HEK293 (cell line): ENCODE measurements at regions not wholly inside any gene's neighbourhood (a gene's known extent, or its start where the extent isn't known, plus 50 kb on each side); places are given as distances from the start of the nearest gene placed in this dataset.

ENCODE experiments used
- CTCF ChIA-PET: fragments of 350-600 bp; formaldehyde crosslinking; extraction: SDS; loops from one replicate; lab custom pipeline; 2021; ENCODE audit warnings: antibody characterized with exemption; lab: Yijun Ruan, JAX
- POLR2A ChIA-PET: fragments of 300-600 bp; formaldehyde crosslinking; extraction: SDS; loops from one replicate; lab custom pipeline; 2020; ENCODE audit warnings: antibody characterized with exemption, inconsistent platforms; lab: Yijun Ruan, JAX
- H3K27ac ChIP-seq: fragments of 200-500 bp; sonication (Bioruptor generic); 2 replicates; pipeline ENCODE4 v1.5.1; 2014; ENCODE audit warnings: low read depth, low read length, control low read depth, inconsistent platforms; ENCODE audit errors: extremely low read depth
- H3K36me3 ChIP-seq, 2 experiments: fragments of 200-500 bp in 1 of 2; sonication (Bioruptor generic) in 1 of 2; 1 replicate in 1 of 2; 2 replicates in 1 of 2; pipeline ENCODE4 v1.5.1; 2014 to 2017; ENCODE audit warnings: inconsistent platforms in 2 of 2, low read length in 2 of 2; ENCODE audit not compliant: control insufficient read depth in 2 of 2, insufficient read depth in 1 of 2
- H3K4me1 ChIP-seq: fragments of 200-500 bp; sonication (Bioruptor generic); 2 replicates; pipeline ENCODE4 v1.5.1; 2014; ENCODE audit warnings: mild to moderate bottlenecking, low read length, inconsistent platforms; ENCODE audit not compliant: control insufficient read depth, insufficient read depth
- H3K4me3 ChIP-seq: 2 replicates; pipeline ENCODE4 v1.5.1; 2011; ENCODE audit warnings: low read depth, mild to moderate bottlenecking, control low read depth, low read length, moderate library complexity
- H3K9me3 ChIP-seq: fragments of 200-500 bp; sonication (Bioruptor generic); 2 replicates; pipeline ENCODE4 v1.5.1; 2014; ENCODE audit warnings: low read depth, low read length, inconsistent platforms; ENCODE audit not compliant: control insufficient read depth, insufficient read depth
- WT1 ChIP-seq: fragments of 450-650 bp; formaldehyde crosslinking; IDR thresholded peaks from 2 replicates; pipeline ENCODE4 v1.5.1; 2016; ENCODE audit warnings: missing biosample characterization, missing genetic modification characterization
- ZNF146 ChIP-seq: fragments of 450-650 bp; formaldehyde crosslinking; IDR thresholded peaks from 2 replicates; pipeline ENCODE4 v1.5.1; 2016; ENCODE audit warnings: missing biosample characterization, missing genetic modification characterization

DNA sequence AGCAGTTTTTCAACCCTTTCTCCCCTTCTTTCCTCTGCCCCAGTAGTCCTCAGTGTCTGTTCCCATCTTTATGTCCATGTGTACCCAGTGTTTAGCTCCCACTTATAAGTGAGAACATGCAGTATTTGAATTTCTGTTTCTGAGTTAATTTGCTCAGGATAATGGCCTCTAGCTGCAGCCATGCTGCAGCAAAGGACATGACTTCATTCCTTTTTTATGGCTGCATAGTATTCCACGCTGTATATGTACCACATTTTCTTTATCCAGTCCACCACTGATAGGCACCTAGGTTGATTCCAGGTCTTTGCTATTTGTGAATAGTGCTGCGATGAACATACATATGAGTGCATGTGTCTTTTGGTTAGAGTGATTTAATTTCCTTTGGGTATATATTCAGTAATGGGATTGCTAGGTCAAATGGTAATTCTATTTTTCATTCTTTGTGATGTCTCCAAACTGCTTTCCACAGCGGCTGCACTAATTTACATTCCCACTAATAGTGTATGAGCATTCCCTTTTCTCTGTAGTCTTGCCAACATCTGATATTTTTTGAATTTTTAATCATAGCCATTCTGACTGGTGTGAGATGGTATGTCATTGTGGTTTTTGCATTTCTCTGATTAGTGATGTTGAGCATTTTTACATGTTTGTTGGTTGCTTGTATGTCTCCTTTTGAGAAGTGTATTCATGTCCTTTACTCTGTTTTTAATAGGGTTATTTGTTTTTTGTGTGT lies 54.6 kb upstream of the ANK2 start:
- Histone ChIP-seq H3K27ac (no peak overlapping the region), H3K4me3 (no peak overlapping the region), H3K4me1 (no peaks in the 10 kb centered on the region), H3K36me3 (no peaks in the 10 kb centered on the region), H3K9me3 (no peaks in the 10 kb centered on the region)
- POLR2A ChIA-PET, result no interaction called here
- CTCF ChIA-PET, result interaction anchor here (0.7 kb wide), 1 partner anchor 7 kb away, joined by 4 read pairs; no protein-coding TSS in a partner anchor
- no peak for TF ChIP-seq WT1 (tag by site-specific recombination)
- peak; percentile 55; the same call in 1 of the 2 replicates for TF ChIP-seq ZNF146 (tag by site-specific recombination)
